ENCODE measurements at regions not wholly inside any gene's neighbourhood (a gene's known extent, or its start where the extent isn't known, plus 50 kb on each side); places are given as distances from the start of the nearest gene placed in this dataset.

DNA sequence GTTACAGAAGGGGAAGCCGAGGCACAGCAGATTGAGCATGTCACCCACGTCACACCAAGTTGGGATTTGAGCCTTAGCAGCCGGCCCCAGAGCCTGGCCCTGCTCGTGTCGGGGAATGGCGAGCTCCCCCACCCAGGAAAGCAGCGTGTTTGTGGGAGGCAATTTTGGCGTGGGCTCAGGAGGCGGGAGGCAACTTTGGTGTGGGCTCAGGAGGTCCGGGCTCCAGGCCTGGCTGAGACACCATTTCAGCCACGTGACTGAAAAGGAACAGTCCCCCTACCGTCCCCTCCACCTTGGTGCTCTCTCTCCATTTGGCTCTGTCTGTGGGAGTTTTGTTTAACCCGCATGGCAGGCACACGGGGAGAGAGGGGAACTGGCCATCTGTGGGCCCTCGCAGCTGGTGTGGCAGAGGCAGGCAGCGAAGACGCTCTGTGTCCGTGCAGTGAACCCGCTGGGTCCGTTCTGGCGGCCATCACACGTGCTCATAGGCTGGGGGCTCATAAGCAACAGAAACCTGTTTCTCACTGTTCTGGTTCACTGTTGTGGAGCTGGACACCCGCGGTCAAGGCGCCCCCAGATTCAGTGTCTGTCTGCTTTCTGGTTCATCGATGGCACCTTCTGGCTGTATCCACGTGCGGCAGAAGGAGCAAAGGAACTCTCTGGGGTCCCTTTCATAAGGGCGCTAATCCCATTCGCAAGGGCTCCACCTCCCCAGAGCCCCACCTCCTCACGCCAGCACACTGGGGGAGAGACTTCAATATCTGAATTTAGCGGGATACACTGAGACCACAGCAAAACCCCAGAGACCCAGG is 110.2 kb downstream of the CRYAA start:
- DNase-seq (ENCODE audit: low read depth, low spot score) = no peak
- in situ Hi-C loops (cut with HindIII; ENCODE audit: low sequenced_read_pairs) = no loop called here
- H3K4me3 ChIP-seq (ENCODE audit: low read depth, low read length) = no peak overlapping the region
- TF ChIP-seq, protein P1, sequence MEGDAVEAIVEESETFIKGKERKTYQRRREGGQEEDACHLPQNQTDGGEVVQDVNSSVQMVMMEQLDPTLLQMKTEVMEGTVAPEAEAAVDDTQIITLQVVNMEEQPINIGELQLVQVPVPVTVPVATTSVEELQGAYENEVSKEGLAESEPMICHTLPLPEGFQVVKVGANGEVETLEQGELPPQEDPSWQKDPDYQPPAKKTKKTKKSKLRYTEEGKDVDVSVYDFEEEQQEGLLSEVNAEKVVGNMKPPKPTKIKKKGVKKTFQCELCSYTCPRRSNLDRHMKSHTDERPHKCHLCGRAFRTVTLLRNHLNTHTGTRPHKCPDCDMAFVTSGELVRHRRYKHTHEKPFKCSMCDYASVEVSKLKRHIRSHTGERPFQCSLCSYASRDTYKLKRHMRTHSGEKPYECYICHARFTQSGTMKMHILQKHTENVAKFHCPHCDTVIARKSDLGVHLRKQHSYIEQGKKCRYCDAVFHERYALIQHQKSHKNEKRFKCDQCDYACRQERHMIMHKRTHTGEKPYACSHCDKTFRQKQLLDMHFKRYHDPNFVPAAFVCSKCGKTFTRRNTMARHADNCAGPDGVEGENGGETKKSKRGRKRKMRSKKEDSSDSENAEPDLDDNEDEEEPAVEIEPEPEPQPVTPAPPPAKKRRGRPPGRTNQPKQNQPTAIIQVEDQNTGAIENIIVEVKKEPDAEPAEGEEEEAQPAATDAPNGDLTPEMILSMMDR (IDR thresholded peaks at IDR 0.05; ENCODE audit: low read depth, low read length) = no peak

- TF ChIP-seq, protein P1 (IDR thresholded peaks at IDR 0.05; ENCODE audit: low read depth, low read length) = no peak
- in situ Hi-C loops (cut with HindIII; ENCODE audit: low sequenced_read_pairs) = no loop called here
- DNase-seq (ENCODE audit: low read depth, low spot score) = no peak
- H3K4me3 ChIP-seq (ENCODE audit: low read depth, low read length) = no peak overlapping the region
Measured at GRCh38 chr21:43278359-43278758, 109.6 kb downstream of the CRYAA start.

- TF ChIP-seq, protein P1 (IDR thresholded peaks at IDR 0.05; ENCODE audit: low read depth, low read length) = no peak
- in situ Hi-C loops (cut with HindIII; ENCODE audit: low sequenced_read_pairs) = no loop called here
- H3K4me3 ChIP-seq (ENCODE audit: low read depth, low read length) = no peak overlapping the region
- DNase-seq (ENCODE audit: low read depth, low spot score) = no peak
Measured at GRCh38 chr21:43277481-43278351, 108.9 kb downstream of the CRYAA start.

GRCh38 chr21:43276811-43277210 is 108.0 kb downstream of the CRYAA start:
- no peak for DNase-seq (ENCODE audit: low read depth, low spot score)
- TF ChIP-seq, protein P1 (IDR thresholded peaks at IDR 0.05; ENCODE audit: low read depth, low read length) = no peak
- in situ Hi-C loops (cut with HindIII; ENCODE audit: low sequenced_read_pairs) = no loop called here
- H3K4me3 ChIP-seq (ENCODE audit: low read depth, low read length) = no peak overlapping the region

DNA sequence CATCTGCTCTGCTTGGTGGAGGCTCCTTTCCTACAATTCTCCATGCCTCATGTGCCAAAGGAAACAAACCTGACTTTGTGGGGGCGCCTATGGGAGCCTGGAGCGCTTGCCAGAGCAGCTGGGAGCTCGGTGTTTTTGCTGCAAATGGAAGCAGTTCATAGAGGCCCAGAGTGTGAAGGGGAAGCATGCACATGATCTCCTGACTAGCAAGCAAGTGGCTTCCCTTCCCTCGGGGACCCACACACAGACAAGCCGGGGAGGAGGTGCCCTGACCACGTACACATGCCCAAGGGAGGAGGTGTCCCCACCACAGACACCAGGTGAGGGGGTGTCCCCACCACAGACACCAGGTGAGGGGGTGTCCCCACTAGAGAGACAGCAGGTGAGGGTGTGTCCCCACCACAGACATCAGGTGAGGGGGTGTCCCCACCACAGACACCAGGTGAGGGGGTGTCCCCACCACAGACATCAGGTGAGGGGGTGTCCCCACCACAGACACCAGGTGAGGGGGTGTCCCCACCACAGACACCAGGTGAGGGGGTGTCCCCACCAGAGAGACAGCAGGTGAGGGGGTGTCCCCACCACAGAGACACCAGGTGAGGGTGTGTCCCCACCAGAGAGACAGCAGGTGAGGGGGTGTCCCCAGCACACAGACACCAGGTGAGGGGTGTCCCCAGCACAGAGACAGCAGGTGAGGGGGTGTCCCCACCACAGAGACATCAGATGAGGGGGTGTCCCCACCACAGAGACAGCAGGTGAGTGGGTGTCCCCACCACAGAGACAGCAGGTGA is 106.8 kb downstream of the CRYAA start:
- H3K4me3 ChIP-seq (ENCODE audit: low read depth, low read length) = no peak overlapping the region
- no peak for DNase-seq (ENCODE audit: low read depth, low spot score)
- TF ChIP-seq, protein P1 (IDR thresholded peaks at IDR 0.05; ENCODE audit: low read depth, low read length) = no peak
- in situ Hi-C loops (cut with HindIII; ENCODE audit: low sequenced_read_pairs) = no loop called here

GRCh38 chr21:43274946-43275310 is 106.1 kb downstream of the CRYAA start:
- H3K4me3 ChIP-seq (ENCODE audit: low read depth, low read length) = no peak overlapping the region
- TF ChIP-seq, protein P1 (IDR thresholded peaks at IDR 0.05; ENCODE audit: low read depth, low read length) = no peak
- in situ Hi-C loops (cut with HindIII; ENCODE audit: low sequenced_read_pairs) = no loop called here
- no peak for DNase-seq (ENCODE audit: low read depth, low spot score)

Measured in astrocyte of the spinal cord (primary cell).